ENCODE measurements at regions not wholly inside any gene's neighbourhood (a gene's known extent, or its start where the extent isn't known, plus 50 kb on each side); places are given as distances from the start of the nearest gene placed in this dataset.

DNA sequence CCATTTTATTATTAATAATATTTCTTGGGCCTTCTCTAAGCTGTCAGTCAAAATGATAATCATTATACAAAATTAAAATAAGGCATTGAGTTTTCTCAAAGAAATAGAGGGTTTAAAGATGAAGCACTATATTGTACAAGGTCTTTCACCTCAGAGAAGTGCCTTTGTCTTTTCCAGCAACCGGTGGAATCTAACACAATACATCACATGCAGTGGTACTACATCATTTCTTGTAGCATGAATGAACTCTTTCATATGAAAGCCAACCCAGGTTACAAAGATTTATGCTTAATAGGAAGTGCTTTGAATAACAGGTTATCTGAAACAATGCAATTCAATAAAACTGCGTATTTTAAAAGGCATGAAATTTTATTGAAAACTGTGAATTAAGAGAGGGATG is 1620.8 kb downstream of the PCDH9 start:
- TF ChIP-seq, protein P1, sequence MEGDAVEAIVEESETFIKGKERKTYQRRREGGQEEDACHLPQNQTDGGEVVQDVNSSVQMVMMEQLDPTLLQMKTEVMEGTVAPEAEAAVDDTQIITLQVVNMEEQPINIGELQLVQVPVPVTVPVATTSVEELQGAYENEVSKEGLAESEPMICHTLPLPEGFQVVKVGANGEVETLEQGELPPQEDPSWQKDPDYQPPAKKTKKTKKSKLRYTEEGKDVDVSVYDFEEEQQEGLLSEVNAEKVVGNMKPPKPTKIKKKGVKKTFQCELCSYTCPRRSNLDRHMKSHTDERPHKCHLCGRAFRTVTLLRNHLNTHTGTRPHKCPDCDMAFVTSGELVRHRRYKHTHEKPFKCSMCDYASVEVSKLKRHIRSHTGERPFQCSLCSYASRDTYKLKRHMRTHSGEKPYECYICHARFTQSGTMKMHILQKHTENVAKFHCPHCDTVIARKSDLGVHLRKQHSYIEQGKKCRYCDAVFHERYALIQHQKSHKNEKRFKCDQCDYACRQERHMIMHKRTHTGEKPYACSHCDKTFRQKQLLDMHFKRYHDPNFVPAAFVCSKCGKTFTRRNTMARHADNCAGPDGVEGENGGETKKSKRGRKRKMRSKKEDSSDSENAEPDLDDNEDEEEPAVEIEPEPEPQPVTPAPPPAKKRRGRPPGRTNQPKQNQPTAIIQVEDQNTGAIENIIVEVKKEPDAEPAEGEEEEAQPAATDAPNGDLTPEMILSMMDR (IDR thresholded peaks at IDR 0.05; ENCODE audit: borderline replicate concordance, insufficient read depth, low read depth, low read length) = no peak
- no peak overlapping the region for H3K4me3 ChIP-seq (ENCODE audit: low read depth, low read length)

DNA sequence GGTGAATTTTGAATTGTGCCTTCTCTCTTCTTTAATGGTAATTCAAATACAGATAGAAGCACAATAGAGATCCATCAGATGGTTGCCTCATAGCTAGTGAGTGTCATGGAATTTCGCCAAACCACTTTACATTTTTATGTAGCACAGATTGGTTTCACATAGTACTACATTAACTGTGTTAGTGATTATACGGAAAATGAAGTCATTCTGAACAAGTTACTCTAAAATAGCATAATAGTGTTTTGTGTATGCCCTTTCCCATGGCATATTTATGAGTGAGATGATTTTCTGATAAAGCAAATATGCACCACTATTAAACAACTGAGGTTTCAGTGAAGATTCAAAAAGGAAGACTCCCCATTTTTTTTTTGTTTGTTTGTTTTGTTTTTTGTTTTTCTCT is 1623.5 kb downstream of the PCDH9 start:
- no peak overlapping the region for H3K4me3 ChIP-seq (ENCODE audit: low read depth, low read length)
- TF ChIP-seq, protein P1 (IDR thresholded peaks at IDR 0.05; ENCODE audit: borderline replicate concordance, insufficient read depth, low read depth, low read length) = no peak

DNA sequence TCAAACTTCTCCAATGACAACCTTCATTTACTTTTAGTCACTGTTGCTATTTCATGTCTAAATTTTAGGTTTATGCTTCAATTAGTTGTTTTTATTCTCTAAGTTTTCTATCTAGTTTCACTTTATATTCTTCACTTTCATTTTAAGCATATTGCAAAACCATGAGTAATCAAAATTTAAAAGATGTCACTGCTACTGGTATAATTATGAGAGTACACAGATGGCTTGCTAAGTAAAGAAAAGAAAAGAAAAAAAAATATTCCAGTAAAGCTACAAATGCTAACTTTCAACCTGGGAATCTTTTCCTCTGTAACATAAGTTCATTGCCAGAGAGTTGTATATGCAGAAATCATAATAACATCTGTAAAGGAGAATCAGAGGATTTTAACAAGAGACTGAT is 1624.7 kb downstream of the PCDH9 start:
- TF ChIP-seq, protein P1 (IDR thresholded peaks at IDR 0.05; ENCODE audit: borderline replicate concordance, insufficient read depth, low read depth, low read length) = no peak
- H3K4me3 ChIP-seq (ENCODE audit: low read depth, low read length) = no peak overlapping the region

DNA sequence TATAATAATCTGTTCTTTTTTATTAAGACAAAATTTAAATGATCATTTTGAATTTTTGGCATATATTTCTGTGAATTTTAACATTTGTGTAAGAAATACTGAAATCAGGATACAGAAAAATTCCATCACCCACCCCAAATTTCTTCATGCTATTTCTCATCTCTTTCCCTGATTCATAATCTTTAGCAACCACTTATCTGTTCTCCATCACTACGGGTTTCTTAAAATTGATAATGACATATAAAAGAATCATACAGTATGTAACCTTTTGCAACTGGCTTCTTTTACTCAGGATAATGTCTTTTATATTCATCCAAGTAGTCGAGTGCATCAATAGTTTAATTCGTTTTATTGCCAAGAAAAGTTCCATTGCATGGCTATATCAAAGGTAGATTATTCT is 1627.0 kb downstream of the PCDH9 start:
- H3K4me3 ChIP-seq (ENCODE audit: low read depth, low read length) = no peak overlapping the region
- TF ChIP-seq, protein P1 (IDR thresholded peaks at IDR 0.05; ENCODE audit: borderline replicate concordance, insufficient read depth, low read depth, low read length) = no peak

DNA sequence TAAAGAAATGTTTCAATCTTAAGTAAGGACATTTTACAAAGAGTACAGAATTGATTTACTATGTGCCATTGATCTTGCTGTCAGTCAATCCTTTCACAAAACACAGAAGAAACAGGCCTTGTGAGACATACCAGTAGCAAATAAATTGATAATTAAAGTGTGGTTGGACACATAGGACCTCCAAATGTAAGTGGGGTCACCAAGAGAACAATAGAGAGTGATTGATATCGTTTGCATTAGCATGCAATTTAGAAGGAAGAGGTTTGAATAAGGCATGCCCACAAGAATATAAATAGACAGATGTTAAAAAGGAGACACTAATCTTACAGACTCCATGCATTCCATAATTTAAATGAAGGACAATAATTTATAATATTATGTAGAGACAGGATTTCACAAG is 1628.3 kb downstream of the PCDH9 start:
- TF ChIP-seq, protein P1 (IDR thresholded peaks at IDR 0.05; ENCODE audit: borderline replicate concordance, insufficient read depth, low read depth, low read length) = no peak

DNA sequence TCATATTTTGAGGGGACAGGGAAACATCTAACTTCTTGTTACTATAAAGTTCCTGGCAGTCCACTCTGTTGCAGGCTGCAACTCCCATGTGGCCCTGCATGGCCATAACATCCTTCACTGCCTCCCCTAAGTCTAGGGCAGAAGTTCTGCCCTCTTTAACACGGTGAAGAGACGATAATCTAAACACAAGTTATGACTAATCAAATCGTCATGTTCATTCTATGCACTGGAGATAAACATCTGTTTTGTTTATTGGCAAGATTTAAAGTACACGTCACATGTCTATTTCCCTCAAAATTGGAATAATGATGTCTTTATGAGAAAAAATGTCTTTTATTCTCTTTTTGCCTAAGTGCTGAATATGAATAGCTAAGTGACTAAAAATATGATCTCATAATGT is 1629.4 kb downstream of the PCDH9 start:
- TF ChIP-seq, protein P1 (IDR thresholded peaks at IDR 0.05; ENCODE audit: borderline replicate concordance, insufficient read depth, low read depth, low read length) = no peak
- H3K4me3 ChIP-seq (ENCODE audit: low read depth, low read length) = no peak overlapping the region

More for the DNA sequence above, 1628.3 kb downstream of the PCDH9 start:
- no peak overlapping the region for H3K4me3 ChIP-seq (ENCODE audit: low read depth, low read length)

DNA sequence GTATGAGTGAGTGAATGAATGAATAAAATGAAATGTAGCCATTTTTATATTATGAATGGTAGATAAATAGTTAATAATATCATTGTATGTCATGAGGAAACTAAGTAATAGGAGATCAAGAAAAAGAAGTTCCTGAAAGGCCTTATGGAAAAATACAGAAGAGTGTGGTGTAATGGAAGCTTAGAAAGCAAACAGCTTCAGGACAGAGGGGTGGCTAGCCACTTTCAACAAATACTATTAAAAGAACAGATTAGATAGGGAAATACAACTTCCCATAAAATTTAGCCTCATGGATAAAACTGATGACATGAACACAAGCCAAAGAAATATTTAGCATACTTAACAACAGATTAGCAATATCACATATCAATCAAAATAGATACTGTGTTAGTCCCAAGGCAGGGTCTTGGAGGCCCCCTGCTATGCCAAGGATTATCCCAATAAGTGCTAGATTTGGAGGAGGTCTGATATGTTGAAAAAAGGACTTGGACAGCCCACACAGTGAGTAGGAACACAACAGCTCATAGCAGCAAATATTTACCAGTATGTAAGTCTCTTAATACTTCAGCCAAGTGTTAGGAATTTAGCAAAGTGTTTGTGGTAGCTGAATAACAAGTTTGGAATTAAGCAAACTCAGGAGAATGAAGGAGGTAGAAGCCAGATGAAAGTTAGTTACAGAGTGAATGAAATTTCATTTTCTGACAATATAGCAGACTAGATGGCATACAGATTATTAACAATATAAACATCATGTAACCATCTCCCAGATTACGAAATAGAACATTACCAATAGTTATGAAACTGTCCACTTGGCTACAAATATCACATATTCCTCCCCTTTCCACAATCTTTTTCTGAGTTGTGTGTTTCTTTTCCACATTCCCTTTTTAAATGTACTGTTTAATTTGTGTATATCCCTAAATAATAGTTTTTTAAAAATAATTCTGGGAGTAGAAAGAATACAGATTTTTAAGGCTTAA is 1632.0 kb downstream of the PCDH9 start:
- TF ChIP-seq, protein P1 (IDR thresholded peaks at IDR 0.05; ENCODE audit: borderline replicate concordance, insufficient read depth, low read depth, low read length) = no peak
- H3K4me3 ChIP-seq (ENCODE audit: low read depth, low read length) = no peak overlapping the region
